Activated naive CD4-positive, alpha-beta T cell treated with anti-CD3 and anti-CD28 coated beads for 36 hours (primary cell): ENCODE measurements at regions not wholly inside any gene's neighbourhood (a gene's known extent, or its start where the extent isn't known, plus 50 kb on each side); places are given as distances from the start of the nearest gene placed in this dataset.

Source experiments
- CTCF ChIA-PET: fragments of 350-600 bp; sonication (Branson Sonifier 250); formaldehyde crosslinking; loops from one replicate; lab custom pipeline; 2021; ENCODE audit warnings: antibody characterized with exemption; lab: Charles Lee
- DNase-seq: peaks from one replicate; pipeline ENCODE4 v3.0.0-alpha.2; 2020
- H3K27ac Mint-ChIP-seq: one replicate; pipeline ENCODE4 v1.8.0; 2021; ENCODE audit warnings: mild to moderate bottlenecking, mixed read lengths
- H3K27me3 Mint-ChIP-seq: one replicate; pipeline ENCODE4 v1.8.0; 2021; ENCODE audit warnings: low read depth, mixed read lengths
- H3K36me3 Mint-ChIP-seq: one replicate; pipeline ENCODE4 v1.8.0; 2021; ENCODE audit warnings: low read depth, mixed read lengths
- H3K4me1 Mint-ChIP-seq: one replicate; pipeline ENCODE4 v1.8.0; 2021; ENCODE audit warnings: low read depth, mixed read lengths
- H3K4me3 Mint-ChIP-seq: one replicate; pipeline ENCODE4 v1.8.0; 2021; ENCODE audit warnings: mild to moderate bottlenecking, moderate library complexity, mixed read lengths
- H3K9me3 Mint-ChIP-seq: one replicate; pipeline ENCODE4 v1.8.0; 2021; ENCODE audit warnings: mixed read lengths
- intact Hi-C: fragments of 100-400 bp; cut with micrococcal nuclease; formaldehyde crosslinking; loops from one replicate; pipeline ENCODE4 v1.15.1; 2023

- no peaks in the 10 kb centered on the region for H3K9me3 Mint-ChIP-seq
- H3K4me3 Mint-ChIP-seq, result no peak overlapping the region
- intact Hi-C loops, result no loop called here
- peaks cover 5% of the 10 kb centered on the region for H3K27me3 Mint-ChIP-seq
- no peak for DNase-seq
- H3K27ac Mint-ChIP-seq, result no peak overlapping the region
- H3K36me3 Mint-ChIP-seq, result no peaks in the 10 kb centered on the region
- CTCF ChIA-PET, result no interaction called here
- H3K4me1 Mint-ChIP-seq, result no peaks in the 10 kb centered on the region
Observed at GRCh38 chr20:40329321-40329720, 359.7 kb downstream of the MAFB start.

DNA sequence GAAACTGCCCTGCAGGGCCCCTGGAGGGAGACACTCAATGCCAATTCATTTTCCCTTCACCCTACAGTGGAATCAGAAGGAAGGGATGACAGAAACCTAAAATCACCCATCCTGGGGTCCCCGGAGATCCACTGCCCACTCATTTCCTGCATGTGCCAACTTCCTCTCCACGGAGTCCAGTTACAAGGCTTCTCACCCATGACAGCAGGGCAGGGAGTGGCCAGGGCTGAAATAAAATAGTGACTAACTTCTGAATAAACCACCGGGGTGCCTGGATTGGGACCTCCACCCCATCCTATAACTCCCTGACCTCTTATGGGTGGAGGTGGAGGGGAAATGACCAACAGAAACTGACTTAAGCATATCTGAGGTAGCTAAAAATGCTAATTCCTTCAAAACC lies 362.3 kb downstream of the MAFB start:
- Mint-ChIP-seq H3K4me3 (no peak overlapping the region), H3K27ac (no peak overlapping the region), H3K4me1 (no peaks in the 10 kb centered on the region), H3K9me3 (no peaks in the 10 kb centered on the region), H3K27me3 (peaks cover 3% of the 10 kb centered on the region), H3K36me3 (no peaks in the 10 kb centered on the region)
- no peak for DNase-seq
- CTCF ChIA-PET, result no interaction called here
- intact Hi-C loops, result no loop called here

GRCh38 chr20:40325006-40325568 lies 363.9 kb downstream of the MAFB start:
- DNase-seq, result no peak
- Mint-ChIP-seq H3K4me1 (no peaks in the 10 kb centered on the region), H3K9me3 (no peaks in the 10 kb centered on the region), H3K27ac (no peak overlapping the region), H3K36me3 (no peaks in the 10 kb centered on the region), H3K27me3 (peaks cover 5% of the 10 kb centered on the region), H3K4me3 (no peak overlapping the region)
- CTCF ChIA-PET, result no interaction called here
- intact Hi-C loops, result no loop called here

GRCh38 chr20:40323361-40323794 lies 365.7 kb downstream of the MAFB start:
- no peak overlapping the region for H3K27ac Mint-ChIP-seq
- CTCF ChIA-PET, result no interaction called here
- no peak for DNase-seq
- no peaks in the 10 kb centered on the region for H3K36me3 Mint-ChIP-seq
- intact Hi-C loops, result no loop called here
- H3K9me3 Mint-ChIP-seq, result no peaks in the 10 kb centered on the region
- peaks cover 5% of the 10 kb centered on the region for H3K27me3 Mint-ChIP-seq
- no peaks in the 10 kb centered on the region for H3K4me1 Mint-ChIP-seq
- no peak overlapping the region for H3K4me3 Mint-ChIP-seq

DNA sequence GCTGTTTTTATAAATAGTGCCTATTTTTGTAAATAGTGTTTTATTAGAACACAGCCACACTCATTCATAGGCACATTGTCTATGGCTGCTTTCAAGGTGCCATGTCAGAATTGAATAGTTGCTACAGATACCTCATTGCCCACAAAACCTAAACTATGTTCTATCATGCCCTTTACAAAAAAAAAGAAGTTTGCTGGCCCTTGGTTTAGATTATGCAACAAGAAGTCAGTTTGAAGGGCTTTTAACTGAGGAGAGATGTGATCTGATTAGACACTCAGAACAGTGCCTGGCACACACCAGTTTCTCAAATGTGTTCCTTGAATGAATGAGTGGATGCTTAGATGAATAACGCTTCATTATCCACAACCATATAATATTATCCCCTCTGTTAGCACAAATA lies 366.1 kb downstream of the MAFB start:
- Mint-ChIP-seq H3K4me1 (no peaks in the 10 kb centered on the region), H3K9me3 (no peaks in the 10 kb centered on the region), H3K36me3 (no peaks in the 10 kb centered on the region), H3K4me3 (no peak overlapping the region), H3K27ac (no peak overlapping the region), H3K27me3 (peaks cover 5% of the 10 kb centered on the region)
- DNase-seq, result no peak
- intact Hi-C loops, result no loop called here
- CTCF ChIA-PET, result no interaction called here

GRCh38 chr20:40320517-40321011 lies 368.5 kb downstream of the MAFB start:
- DNase-seq, result no peak
- no peak overlapping the region for H3K4me3 Mint-ChIP-seq
- H3K4me1 Mint-ChIP-seq, result no peaks in the 10 kb centered on the region
- CTCF ChIA-PET, result no interaction called here
- no peaks in the 10 kb centered on the region for H3K36me3 Mint-ChIP-seq
- intact Hi-C loops, result no loop called here
- H3K9me3 Mint-ChIP-seq, result no peaks in the 10 kb centered on the region
- H3K27ac Mint-ChIP-seq, result no peak overlapping the region
- H3K27me3 Mint-ChIP-seq, result peaks cover 5% of the 10 kb centered on the region

DNA sequence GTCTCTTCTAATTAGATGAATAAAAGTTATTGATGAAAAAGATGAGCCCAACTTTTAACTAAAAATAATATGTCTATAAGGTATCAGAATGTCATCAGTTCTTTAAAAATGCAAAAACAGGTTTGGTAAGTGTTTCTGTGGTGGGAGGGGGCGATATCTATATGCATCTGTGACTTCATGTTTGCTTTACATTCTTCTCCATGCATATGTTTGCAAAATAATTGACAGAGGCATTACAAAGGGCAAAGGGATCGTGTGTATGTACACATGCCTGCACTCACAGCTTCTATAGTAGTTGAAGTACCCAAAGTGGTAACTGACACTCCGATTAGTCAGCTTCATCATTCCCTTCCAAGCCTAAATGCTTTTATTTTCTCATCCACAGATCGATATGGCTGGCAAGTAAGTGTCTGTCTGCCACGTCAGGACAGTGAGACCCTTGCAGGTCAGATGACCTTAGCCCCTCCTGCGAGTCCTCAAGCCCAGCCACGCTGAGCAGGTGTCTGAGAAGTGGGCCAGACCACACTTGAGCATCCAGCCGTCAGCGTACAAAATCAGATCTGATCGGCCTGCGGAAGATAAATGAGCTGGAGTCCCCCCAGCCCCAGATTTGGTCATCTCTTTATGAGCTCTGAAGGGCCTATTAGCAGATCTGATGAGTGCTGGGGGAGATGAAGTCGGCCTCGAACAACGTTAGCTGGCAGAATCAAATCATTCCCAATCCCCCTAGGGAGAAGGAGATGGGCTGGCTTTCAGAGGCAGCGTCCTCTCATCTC lies 369.1 kb downstream of the MAFB start:
- Mint-ChIP-seq H3K9me3 (no peaks in the 10 kb centered on the region), H3K27ac (no peak overlapping the region), H3K36me3 (no peaks in the 10 kb centered on the region), H3K27me3 (peaks cover 5% of the 10 kb centered on the region), H3K4me3 (no peak overlapping the region), H3K4me1 (no peaks in the 10 kb centered on the region)
- DNase-seq, result no peak
- CTCF ChIA-PET, result no interaction called here
- intact Hi-C loops, result no loop called here

DNA sequence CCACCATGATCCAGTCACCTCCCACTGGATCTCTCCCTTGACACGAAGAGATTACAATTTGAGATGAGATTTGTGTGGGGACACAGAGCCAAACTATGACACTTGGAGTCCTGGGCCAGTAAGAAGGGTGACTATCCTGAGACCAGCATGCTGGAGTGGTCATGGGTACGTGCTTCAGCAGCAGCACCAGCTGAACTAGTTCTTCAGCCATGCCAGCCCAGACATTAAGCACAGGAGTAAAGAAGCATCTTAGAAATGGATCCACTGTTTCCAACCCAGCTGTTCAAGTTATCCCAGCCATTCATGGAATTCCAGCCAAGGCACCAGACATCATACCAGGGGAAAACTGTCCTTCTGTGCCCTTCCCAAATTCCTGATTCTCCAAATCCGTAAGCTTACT lies 370.0 kb downstream of the MAFB start:
- Mint-ChIP-seq H3K4me3 (no peak overlapping the region), H3K27ac (no peak overlapping the region), H3K27me3 (peaks cover 3% of the 10 kb centered on the region), H3K4me1 (no peaks in the 10 kb centered on the region), H3K36me3 (no peaks in the 10 kb centered on the region), H3K9me3 (no peaks in the 10 kb centered on the region)
- DNase-seq, result no peak
- CTCF ChIA-PET, result no interaction called here
- intact Hi-C loops, result no loop called here

GRCh38 chr20:40317156-40317790 lies 371.8 kb downstream of the MAFB start:
- CTCF ChIA-PET, result no interaction called here
- peaks cover 3% of the 10 kb centered on the region for H3K27me3 Mint-ChIP-seq
- no peak overlapping the region for H3K27ac Mint-ChIP-seq
- intact Hi-C loops, result no loop called here
- no peak overlapping the region for H3K4me3 Mint-ChIP-seq
- H3K9me3 Mint-ChIP-seq, result no peaks in the 10 kb centered on the region
- no peak for DNase-seq
- H3K36me3 Mint-ChIP-seq, result no peaks in the 10 kb centered on the region
- H3K4me1 Mint-ChIP-seq, result no peaks in the 10 kb centered on the region

DNA sequence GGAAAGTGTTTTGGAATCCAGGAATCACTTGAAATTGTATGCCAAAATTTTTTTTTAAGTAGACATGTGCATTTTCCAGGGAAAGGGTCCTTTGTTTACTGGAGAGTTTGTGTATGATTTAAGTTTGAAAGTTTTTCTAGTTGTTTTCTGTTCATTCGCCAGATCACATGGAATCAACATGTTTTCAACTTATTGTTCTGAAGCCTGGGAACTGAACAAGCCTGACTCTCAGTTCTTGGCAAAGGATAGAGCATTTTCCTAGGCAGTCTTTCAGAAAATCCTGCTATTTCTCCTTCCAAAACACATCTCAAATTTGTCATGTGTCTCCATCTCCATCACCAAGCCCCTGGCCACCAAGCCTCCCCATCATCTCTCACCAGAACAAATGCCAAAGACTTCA lies 374.8 kb downstream of the MAFB start:
- H3K27me3 Mint-ChIP-seq, result peaks cover 2% of the 10 kb centered on the region
- DNase-seq, result no peak
- CTCF ChIA-PET, result no interaction called here
- H3K4me1 Mint-ChIP-seq, result no peaks in the 10 kb centered on the region
- no peak overlapping the region for H3K4me3 Mint-ChIP-seq
- no peak overlapping the region for H3K27ac Mint-ChIP-seq
- no peaks in the 10 kb centered on the region for H3K36me3 Mint-ChIP-seq
- intact Hi-C loops, result no loop called here
- H3K9me3 Mint-ChIP-seq, result no peaks in the 10 kb centered on the region

GRCh38 chr20:40313730-40314129 lies 375.3 kb downstream of the MAFB start:
- CTCF ChIA-PET, result no interaction called here

GRCh38 chr20:40309731-40310130 lies 379.3 kb downstream of the MAFB start:
- Mint-ChIP-seq H3K27me3 (peaks cover 6% of the 10 kb centered on the region), H3K27ac (no peak overlapping the region), H3K36me3 (no peaks in the 10 kb centered on the region), H3K9me3 (no peaks in the 10 kb centered on the region), H3K4me1 (no peaks in the 10 kb centered on the region), H3K4me3 (no peak overlapping the region)
- CTCF ChIA-PET, result no interaction called here
- intact Hi-C loops, result no loop called here
- no peak for DNase-seq

More at GRCh38 chr20:40313730-40314129, 375.3 kb downstream of the MAFB start:
- DNase-seq, result no peak
- H3K4me1 Mint-ChIP-seq, result no peaks in the 10 kb centered on the region
- H3K27me3 Mint-ChIP-seq, result peaks cover 2% of the 10 kb centered on the region
- no peak overlapping the region for H3K27ac Mint-ChIP-seq
- H3K9me3 Mint-ChIP-seq, result no peaks in the 10 kb centered on the region
- no peaks in the 10 kb centered on the region for H3K36me3 Mint-ChIP-seq
- intact Hi-C loops, result no loop called here
- H3K4me3 Mint-ChIP-seq, result no peak overlapping the region

- H3K9me3 Mint-ChIP-seq, result no peaks in the 10 kb centered on the region
- no peaks in the 10 kb centered on the region for H3K4me1 Mint-ChIP-seq
- H3K27me3 Mint-ChIP-seq, result peaks cover 6% of the 10 kb centered on the region
- DNase-seq, result no peak
- no peaks in the 10 kb centered on the region for H3K36me3 Mint-ChIP-seq
- no peak overlapping the region for H3K27ac Mint-ChIP-seq
- CTCF ChIA-PET, result no interaction called here
- intact Hi-C loops, result no loop called here
- no peak overlapping the region for H3K4me3 Mint-ChIP-seq
Observed at GRCh38 chr20:40307997-40308396, 381.0 kb downstream of the MAFB start.
